Fibroblast of lung (primary cell): ENCODE measurements at regions not wholly inside any gene's neighbourhood (a gene's known extent, or its start where the extent isn't known, plus 50 kb on each side); places are given as distances from the start of the nearest gene placed in this dataset.

Experiments
- DNase-seq, 2 donors: peaks; one replicate each; pipeline versions ENCODE4 v3.0.0 to v3.0.0-alpha.2; 2010; ENCODE audit warnings: low read depth in 2 of 2
- H2AFZ ChIP-seq: 2 replicates; pipeline ENCODE4 v1.5.1; 2012; ENCODE audit warnings: low read length, control low read depth, inconsistent platforms
- H3K27ac ChIP-seq: 2 replicates; pipeline ENCODE4 v1.5.1; 2011; ENCODE audit warnings: low read length, control low read depth; ENCODE audit not compliant: insufficient read depth
- H3K27me3 ChIP-seq: 2 replicates; pipeline ENCODE4 v1.5.1; 2011; ENCODE audit warnings: mild to moderate bottlenecking, low read length; ENCODE audit not compliant: control insufficient read depth, insufficient read depth
- H3K36me3 ChIP-seq: 2 replicates; pipeline ENCODE4 v1.5.1; 2011; ENCODE audit warnings: low read length; ENCODE audit not compliant: control insufficient read depth, insufficient read depth
- H3K4me1 ChIP-seq: 2 replicates; pipeline ENCODE4 v1.5.1; 2011; ENCODE audit warnings: low read length; ENCODE audit not compliant: control insufficient read depth, insufficient read depth; ENCODE audit errors: extremely low read depth
- H3K4me2 ChIP-seq: 2 replicates; pipeline ENCODE4 v1.5.1; 2011; ENCODE audit warnings: low read length, control low read depth; ENCODE audit not compliant: insufficient read depth; ENCODE audit errors: extremely low read depth
- H3K4me3 ChIP-seq, 4 experiments: fragments of 200-600 bp in 1 of 4; sonication (generic) in 1 of 4; replicated peaks in 1 of 4; 2 replicates each; pipeline ENCODE4 v1.5.1; 2011 to 2016; ENCODE audit warnings: low read length in 4 of 4, low read depth in 3 of 4, mild to moderate bottlenecking in 3 of 4, control low read depth in 2 of 4, inconsistent platforms in 1 of 4, mixed read lengths in 1 of 4; ENCODE audit not compliant: insufficient read depth in 1 of 4; ENCODE audit errors: control extremely low read depth in 1 of 4
- H3K79me2 ChIP-seq: 2 replicates; pipeline ENCODE4 v1.5.1; 2012; ENCODE audit warnings: mild to moderate bottlenecking, low read length, inconsistent platforms; ENCODE audit not compliant: control insufficient read depth, insufficient read depth
- H3K9ac ChIP-seq: 2 replicates; pipeline ENCODE4 v1.5.1; 2011; ENCODE audit warnings: mild to moderate bottlenecking, low read length, control low read depth; ENCODE audit not compliant: insufficient read depth
- H3K9me3 ChIP-seq: 2 replicates; pipeline ENCODE4 v1.5.1; 2012; ENCODE audit warnings: low read depth, low read length; ENCODE audit not compliant: control insufficient read depth, insufficient read depth
- H4K20me1 ChIP-seq: 2 replicates; pipeline ENCODE4 v1.5.1; 2011; ENCODE audit warnings: low read length; ENCODE audit not compliant: control insufficient read depth, insufficient read depth; ENCODE audit errors: extremely low read depth
- EZH2 ChIP-seq: IDR thresholded peaks from 2 replicates; pipeline ENCODE4 v1.5.1; 2012; ENCODE audit warnings: low read length, control low read depth, mild to moderate bottlenecking; ENCODE audit errors: missing control alignments
- TF ChIP-seq, protein P1 (sequence below), 2 donors: IDR thresholded peaks in 1 of 2; conservative IDR thresholded peaks in 1 of 2; 1 replicate in 1 of 2; 2 replicates in 1 of 2; pipeline ENCODE4 v1.5.1; 2011 to 2012; ENCODE audit warnings: low read length in 2 of 2, control low read depth in 1 of 2, inconsistent platforms in 1 of 2, low read depth in 1 of 2, mild to moderate bottlenecking in 1 of 2

GRCh38 chr12:84712747-84713146 is 199.9 kb downstream of the SLC6A15 start:
- H3K27ac ChIP-seq: no peak overlapping the region
- H3K9me3 ChIP-seq: no peaks in the 10 kb centered on the region
- no peak overlapping the region for H3K4me3 ChIP-seq
- DNase-seq: no peak
- H3K36me3 ChIP-seq: no peaks in the 10 kb centered on the region
- no peaks in the 10 kb centered on the region for H4K20me1 ChIP-seq
- no peak overlapping the region for H2AFZ ChIP-seq
- H3K79me2 ChIP-seq: no peaks in the 10 kb centered on the region
- H3K9ac ChIP-seq: no peak overlapping the region
- no peak for TF ChIP-seq EZH2
- TF ChIP-seq, protein P1, sequence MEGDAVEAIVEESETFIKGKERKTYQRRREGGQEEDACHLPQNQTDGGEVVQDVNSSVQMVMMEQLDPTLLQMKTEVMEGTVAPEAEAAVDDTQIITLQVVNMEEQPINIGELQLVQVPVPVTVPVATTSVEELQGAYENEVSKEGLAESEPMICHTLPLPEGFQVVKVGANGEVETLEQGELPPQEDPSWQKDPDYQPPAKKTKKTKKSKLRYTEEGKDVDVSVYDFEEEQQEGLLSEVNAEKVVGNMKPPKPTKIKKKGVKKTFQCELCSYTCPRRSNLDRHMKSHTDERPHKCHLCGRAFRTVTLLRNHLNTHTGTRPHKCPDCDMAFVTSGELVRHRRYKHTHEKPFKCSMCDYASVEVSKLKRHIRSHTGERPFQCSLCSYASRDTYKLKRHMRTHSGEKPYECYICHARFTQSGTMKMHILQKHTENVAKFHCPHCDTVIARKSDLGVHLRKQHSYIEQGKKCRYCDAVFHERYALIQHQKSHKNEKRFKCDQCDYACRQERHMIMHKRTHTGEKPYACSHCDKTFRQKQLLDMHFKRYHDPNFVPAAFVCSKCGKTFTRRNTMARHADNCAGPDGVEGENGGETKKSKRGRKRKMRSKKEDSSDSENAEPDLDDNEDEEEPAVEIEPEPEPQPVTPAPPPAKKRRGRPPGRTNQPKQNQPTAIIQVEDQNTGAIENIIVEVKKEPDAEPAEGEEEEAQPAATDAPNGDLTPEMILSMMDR (conservative IDR thresholded peaks at IDR 0.05 in 1 of 2, IDR thresholded peaks at IDR 0.05 in 1 of 2; ENCODE audit: low read depth in 1 of 2, low read length in 2 of 2): no peak
- H3K27me3 ChIP-seq: no peaks in the 10 kb centered on the region
- no peaks in the 10 kb centered on the region for H3K4me1 ChIP-seq
- no peak overlapping the region for H3K4me2 ChIP-seq

- no peak overlapping the region for H2AFZ ChIP-seq
- no peaks in the 10 kb centered on the region for H3K4me1 ChIP-seq
- H3K27me3 ChIP-seq: no peaks in the 10 kb centered on the region
- H3K36me3 ChIP-seq: no peaks in the 10 kb centered on the region
- H3K9ac ChIP-seq: no peak overlapping the region
- TF ChIP-seq, protein P1 (conservative IDR thresholded peaks at IDR 0.05 in 1 of 2, IDR thresholded peaks at IDR 0.05 in 1 of 2; ENCODE audit: low read depth in 1 of 2, low read length in 2 of 2): no peak
- TF ChIP-seq EZH2: no peak
- H3K79me2 ChIP-seq: no peaks in the 10 kb centered on the region
- H3K4me3 ChIP-seq: no peak overlapping the region
- no peak for DNase-seq
- H3K4me2 ChIP-seq: no peak overlapping the region
- H3K27ac ChIP-seq: no peak overlapping the region
- no peaks in the 10 kb centered on the region for H4K20me1 ChIP-seq
- H3K9me3 ChIP-seq: no peaks in the 10 kb centered on the region
Measured at GRCh38 chr12:84706374-84706773, 206.2 kb downstream of the SLC6A15 start.

GRCh38 chr12:84704856-84705255 is 207.7 kb downstream of the SLC6A15 start:
- no peaks in the 10 kb centered on the region for H3K4me1 ChIP-seq
- H3K36me3 ChIP-seq: no peaks in the 10 kb centered on the region
- no peaks in the 10 kb centered on the region for H3K79me2 ChIP-seq
- H3K4me2 ChIP-seq: no peak overlapping the region
- no peak overlapping the region for H2AFZ ChIP-seq
- H3K27me3 ChIP-seq: no peaks in the 10 kb centered on the region
- TF ChIP-seq, protein P1 (conservative IDR thresholded peaks at IDR 0.05 in 1 of 2, IDR thresholded peaks at IDR 0.05 in 1 of 2; ENCODE audit: low read depth in 1 of 2, low read length in 2 of 2): no peak
- no peak for TF ChIP-seq EZH2
- H4K20me1 ChIP-seq: no peaks in the 10 kb centered on the region
- H3K9me3 ChIP-seq: no peaks in the 10 kb centered on the region
- H3K9ac ChIP-seq: no peak overlapping the region
- no peak overlapping the region for H3K27ac ChIP-seq
- DNase-seq: no peak
- no peak overlapping the region for H3K4me3 ChIP-seq
